Keratinocyte (primary cell): ENCODE measurements at regions not wholly inside any gene's neighbourhood (a gene's known extent, or its start where the extent isn't known, plus 50 kb on each side); places are given as distances from the start of the nearest gene placed in this dataset.

Source experiments
- DNase-seq: peaks from one replicate; pipeline ENCODE4 v3.0.0-alpha.2; 2011; ENCODE audit warnings: low read depth, missing footprints, low spot score
- FAIRE-seq: peaks from 2 replicates; lab custom pipeline; 2011; peaks lifted over from hg19 to GRCh38; lab: Jason Lieb, UNC
- H2AFZ ChIP-seq: 2 replicates; pipeline ENCODE4 v1.6.0; 2012; ENCODE audit warnings: low read length, control low read depth, inconsistent platforms; ENCODE audit not compliant: control insufficient read depth
- H3K27ac ChIP-seq: 2 replicates; pipeline ENCODE4 v1.5.1; 2011; ENCODE audit warnings: low read length; ENCODE audit not compliant: control insufficient read depth, insufficient read depth
- H3K27me3 ChIP-seq: 3 replicates; pipeline ENCODE4 v1.6.0; 2011; ENCODE audit warnings: low read length; ENCODE audit not compliant: control insufficient read depth, insufficient read depth; ENCODE audit errors: extremely low read depth
- H3K36me3 ChIP-seq, 2 experiments: 2 replicates in 1 of 2; 3 replicates in 1 of 2; pipeline ENCODE4 v1.5.1; 2011; ENCODE audit warnings: low read length in 2 of 2, mild to moderate bottlenecking in 1 of 2; ENCODE audit not compliant: control insufficient read depth in 2 of 2, insufficient read depth in 2 of 2; ENCODE audit errors: extremely low read depth in 1 of 2
- H3K4me1 ChIP-seq: 3 replicates; pipeline ENCODE4 v1.5.1; 2011; ENCODE audit warnings: low read length; ENCODE audit not compliant: control insufficient read depth, insufficient read depth; ENCODE audit errors: extremely low read depth
- H3K4me2 ChIP-seq: 3 replicates; pipeline ENCODE4 v1.6.0; 2011; ENCODE audit warnings: low read depth, low read length; ENCODE audit not compliant: control insufficient read depth, insufficient read depth; ENCODE audit errors: extremely low read depth
- H3K4me3 ChIP-seq, 3 experiments: fragments of 200-600 bp in 1 of 3; sonication (generic) in 1 of 3; 2 replicates in 2 of 3; 3 replicates in 1 of 3; pipeline ENCODE4 v1.5.1; 2011 to 2016; ENCODE audit warnings: low read length in 3 of 3, mild to moderate bottlenecking in 3 of 3, control low read depth in 2 of 3, inconsistent platforms in 1 of 3, low read depth in 1 of 3, mixed read lengths in 1 of 3, mixed run types in 1 of 3, moderate library complexity in 1 of 3; ENCODE audit not compliant: control insufficient read depth in 2 of 3, insufficient read depth in 2 of 3; ENCODE audit errors: extremely low read depth in 1 of 3
- H3K79me2 ChIP-seq: 2 replicates; pipeline ENCODE4 v1.6.0; 2012; ENCODE audit warnings: low read length; ENCODE audit not compliant: control insufficient read depth, insufficient read depth
- H3K9ac ChIP-seq: 3 replicates; pipeline ENCODE4 v1.6.0; 2011; ENCODE audit warnings: low read length; ENCODE audit not compliant: control insufficient read depth, insufficient read depth; ENCODE audit errors: extremely low read depth
- H3K9me1 ChIP-seq: 3 replicates; pipeline ENCODE4 v1.6.0; 2011; ENCODE audit warnings: low read length; ENCODE audit not compliant: control insufficient read depth, insufficient read depth; ENCODE audit errors: extremely low read depth
- H3K9me3 ChIP-seq: 2 replicates; pipeline ENCODE4 v1.5.1; 2012; ENCODE audit warnings: low read depth, low read length; ENCODE audit not compliant: control insufficient read depth
- H4K20me1 ChIP-seq: 3 replicates; pipeline ENCODE4 v1.6.0; 2011; ENCODE audit warnings: low read length; ENCODE audit not compliant: control insufficient read depth, insufficient read depth; ENCODE audit errors: extremely low read depth
- CTCF ChIP-seq, 3 experiments: IDR thresholded peaks in 1 of 3; conservative IDR thresholded peaks in 1 of 3; optimal IDR thresholded peaks in 1 of 3; 2 replicates in 2 of 3; 3 replicates in 1 of 3; pipeline versions ENCODE3 to v1.5.1; 2011; ENCODE audit warnings: low read length in 3 of 3, mild to moderate bottlenecking in 3 of 3, moderate library complexity in 2 of 3, control low read depth in 1 of 3, inconsistent platforms in 1 of 3; ENCODE audit not compliant: insufficient read depth in 2 of 3; ENCODE audit errors: extremely low read depth in 1 of 3
- EZH2 ChIP-seq: IDR thresholded peaks from one replicate; pipeline ENCODE4 v1.6.1; 2012; ENCODE audit warnings: inconsistent platforms, mild to moderate bottlenecking, low read length, moderate library complexity
- dilution Hi-C: fragments of 300-500 bp; cut with MboI; formaldehyde crosslinking; loops from one replicate; pipeline ENCODE4 v1.7.0; 2020; ENCODE audit warnings: low sequenced_read_pairs; ENCODE audit not compliant: extremely low pct_ligation_motif_present

GRCh38 chr2:120662046-120662445, 73.6 kb upstream of the GLI2 start:
- dilution Hi-C loops: no loop called here
- Histone ChIP-seq H3K27me3 (peaks cover 20% of the 10 kb centered on the region), H3K4me1 (no peaks in the 10 kb centered on the region), H2AFZ (no peak overlapping the region), H3K9ac (no peak overlapping the region), H3K4me2 (no peak overlapping the region), H3K27ac (no peak overlapping the region), H3K79me2 (no peaks in the 10 kb centered on the region), H4K20me1 (no peaks in the 10 kb centered on the region), H3K9me3 (peaks cover 3% of the 10 kb centered on the region), H3K36me3 (no peaks in the 10 kb centered on the region), H3K4me3 (no peak overlapping the region), H3K9me1 (no peaks in the 10 kb centered on the region)
- TF ChIP-seq CTCF (optimal IDR thresholded peaks at IDR 0.05 in 1 of 3, IDR thresholded peaks at IDR 0.05 in 1 of 3, conservative IDR thresholded peaks at IDR 0.05 in 1 of 3; ENCODE audit: extremely low read depth in 1 of 3, insufficient read depth in 2 of 3, low read length in 3 of 3) (no peak), EZH2 (no peak)
- DNase-seq (no peak), FAIRE-seq (no peak)

GRCh38 chr2:120662746-120663145, 72.9 kb upstream of the GLI2 start:
- Histone ChIP-seq H3K4me3 (no peak overlapping the region), H3K27ac (no peak overlapping the region), H3K9ac (no peak overlapping the region), H3K9me3 (peaks cover 3% of the 10 kb centered on the region), H4K20me1 (no peaks in the 10 kb centered on the region), H3K4me2 (no peak overlapping the region), H3K79me2 (no peaks in the 10 kb centered on the region), H2AFZ (no peak overlapping the region), H3K27me3 (peaks cover 20% of the 10 kb centered on the region), H3K36me3 (no peaks in the 10 kb centered on the region), H3K4me1 (no peaks in the 10 kb centered on the region), H3K9me1 (no peaks in the 10 kb centered on the region)
- DNase-seq: no peak
- FAIRE-seq: no peak
- TF ChIP-seq EZH2: no peak
- no peak for TF ChIP-seq CTCF (optimal IDR thresholded peaks at IDR 0.05 in 1 of 3, IDR thresholded peaks at IDR 0.05 in 1 of 3, conservative IDR thresholded peaks at IDR 0.05 in 1 of 3; ENCODE audit: extremely low read depth in 1 of 3, insufficient read depth in 2 of 3, low read length in 3 of 3)
- dilution Hi-C loops: no loop called here
